NT2/D1 (cell line): ENCODE measurements at regions not wholly inside any gene's neighbourhood (a gene's known extent, or its start where the extent isn't known, plus 50 kb on each side); places are given as distances from the start of the nearest gene placed in this dataset.

Experiments used
- DNase-seq: peaks from one replicate; pipeline ENCODE4 v3.0.0-alpha.2; 2011; ENCODE audit warnings: low read depth, low spot score
- H3K27me3 ChIP-seq: 2 replicates; pipeline ENCODE4 v1.6.0; 2011; ENCODE audit warnings: mild to moderate bottlenecking; ENCODE audit not compliant: insufficient read length, insufficient read depth
- H3K36me3 ChIP-seq: 2 replicates; pipeline ENCODE4 v1.6.1; 2011; ENCODE audit warnings: mild to moderate bottlenecking, low read length, mixed read lengths; ENCODE audit not compliant: insufficient read depth, insufficient read length
- H3K4me1 ChIP-seq: 2 replicates; pipeline ENCODE4 v1.5.1; 2011; ENCODE audit not compliant: insufficient read depth, insufficient read length
- H3K4me3 ChIP-seq: 2 replicates; pipeline ENCODE4 v1.5.1; 2011; ENCODE audit warnings: low read depth; ENCODE audit not compliant: insufficient read length
- H3K9ac ChIP-seq: 2 replicates; pipeline ENCODE4 v1.6.0; 2011; ENCODE audit warnings: low read depth; ENCODE audit not compliant: insufficient read length
- H3K9me3 ChIP-seq: 2 replicates; pipeline ENCODE4 v1.5.1; 2011; ENCODE audit warnings: mild to moderate bottlenecking, low read length; ENCODE audit not compliant: insufficient read depth
- SUZ12 ChIP-seq: IDR thresholded peaks from 2 replicates; pipeline ENCODE4 v1.6.1; 2011; ENCODE audit not compliant: insufficient read length, insufficient read depth; ENCODE audit errors: extremely low read depth
- YY1 ChIP-seq: IDR thresholded peaks from 2 replicates; pipeline ENCODE4 v1.6.1; 2011; ENCODE audit not compliant: insufficient read length, insufficient read depth
- ZNF274 ChIP-seq: IDR thresholded peaks from 2 replicates; pipeline ENCODE4 v1.6.1; 2011; ENCODE audit warnings: mild to moderate bottlenecking, low read depth, low read length

DNA sequence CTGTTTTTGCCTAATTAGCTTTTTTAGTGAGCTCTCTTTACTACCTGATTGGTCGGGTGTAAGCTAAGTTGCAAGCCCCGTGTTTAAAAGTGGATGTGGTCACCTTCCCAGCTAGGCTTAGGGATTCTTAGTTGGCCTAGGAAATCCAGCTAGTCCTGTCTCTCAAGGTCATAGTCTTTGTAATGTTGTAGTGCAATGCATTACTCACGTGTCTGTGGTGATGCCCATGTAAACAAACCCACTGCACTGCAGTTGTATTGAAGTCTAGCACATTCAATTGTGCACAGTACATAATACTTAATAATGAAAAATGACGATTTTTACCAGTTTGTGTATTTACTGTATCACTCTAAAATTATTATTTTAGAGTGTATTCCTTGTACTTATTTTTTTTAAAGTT, 335.5 kb downstream of the NUAK1 start:
- no peak for DNase-seq
- H3K4me3 ChIP-seq = no peak overlapping the region

GRCh38 chr12:105804591-105805265, 334.0 kb downstream of the NUAK1 start:
- no peaks in the 10 kb centered on the region for H3K36me3 ChIP-seq
- H3K9ac ChIP-seq = no peak overlapping the region
- no peak overlapping the region for H3K4me3 ChIP-seq
- no peaks in the 10 kb centered on the region for H3K27me3 ChIP-seq
- no peaks in the 10 kb centered on the region for H3K4me1 ChIP-seq
- TF ChIP-seq YY1 (no peak), ZNF274 (no peak), SUZ12 (no peak)
- no peak for DNase-seq
- no peaks in the 10 kb centered on the region for H3K9me3 ChIP-seq

More for the DNA sequence above, 335.5 kb downstream of the NUAK1 start:
- H3K9me3 ChIP-seq = no peaks in the 10 kb centered on the region
- no peaks in the 10 kb centered on the region for H3K4me1 ChIP-seq
- TF ChIP-seq SUZ12 (no peak), ZNF274 (no peak), YY1 (no peak)
- H3K9ac ChIP-seq = no peak overlapping the region
- H3K27me3 ChIP-seq = no peaks in the 10 kb centered on the region
- H3K36me3 ChIP-seq = no peaks in the 10 kb centered on the region

- TF ChIP-seq SUZ12 (no peak), ZNF274 (no peak), YY1 (no peak)
Observed at GRCh38 chr12:105805730-105806399, 332.9 kb downstream of the NUAK1 start.

DNA sequence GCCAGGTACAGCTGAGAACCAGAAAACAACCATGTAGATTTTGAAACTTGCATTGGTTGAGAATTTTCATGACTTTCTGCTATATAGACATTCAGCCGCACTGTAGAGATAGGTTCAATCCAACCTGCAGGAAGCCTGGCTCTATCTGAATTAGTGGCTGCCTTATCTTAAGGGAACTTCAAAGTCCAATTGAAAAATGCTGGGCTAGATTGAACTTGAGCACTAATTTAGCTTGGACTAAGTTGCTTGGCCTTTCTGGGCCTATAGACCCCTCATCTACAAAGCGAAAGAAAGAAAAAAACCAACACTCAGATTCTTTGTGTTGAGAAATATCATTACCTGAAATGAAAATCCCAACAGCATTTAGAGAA, 332.4 kb downstream of the NUAK1 start:
- Histone ChIP-seq H3K9me3 (no peaks in the 10 kb centered on the region), H3K4me3 (no peak overlapping the region), H3K27me3 (no peaks in the 10 kb centered on the region)

More at GRCh38 chr12:105805730-105806399, 332.9 kb downstream of the NUAK1 start:
- Histone ChIP-seq H3K9me3 (no peaks in the 10 kb centered on the region), H3K36me3 (no peaks in the 10 kb centered on the region), H3K4me3 (no peak overlapping the region), H3K27me3 (no peaks in the 10 kb centered on the region), H3K9ac (no peak overlapping the region), H3K4me1 (no peaks in the 10 kb centered on the region)
- DNase-seq = no peak

DNA sequence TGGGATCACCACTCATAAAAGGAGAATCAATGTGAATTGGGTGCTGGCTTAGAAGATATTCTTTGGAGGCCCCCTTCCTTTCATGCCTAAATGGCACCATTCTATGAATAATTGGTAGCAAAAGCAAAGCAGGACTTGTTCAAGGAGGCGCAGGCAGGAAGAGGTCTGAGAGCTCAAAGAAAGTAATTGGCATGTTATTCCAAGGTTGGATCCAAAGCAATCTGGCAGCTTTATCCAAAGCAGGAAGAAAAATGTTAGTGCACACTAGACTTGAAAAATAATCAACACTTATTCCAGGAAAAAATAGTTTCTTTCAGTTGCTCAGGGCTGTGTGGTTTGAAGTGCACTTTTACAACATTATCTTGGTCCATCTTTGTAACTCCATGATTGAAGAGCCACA, 326.4 kb downstream of the NUAK1 start:
- H3K9ac ChIP-seq = no peak overlapping the region
- no peaks in the 10 kb centered on the region for H3K4me1 ChIP-seq
- no peaks in the 10 kb centered on the region for H3K27me3 ChIP-seq
- H3K4me3 ChIP-seq = no peak overlapping the region
- no peak for DNase-seq
- TF ChIP-seq YY1 (no peak), SUZ12 (no peak), ZNF274 (no peak)
- no peaks in the 10 kb centered on the region for H3K9me3 ChIP-seq
- H3K36me3 ChIP-seq = no peaks in the 10 kb centered on the region

More for the DNA sequence above, 332.4 kb downstream of the NUAK1 start:
- no peaks in the 10 kb centered on the region for H3K36me3 ChIP-seq
- H3K9ac ChIP-seq = no peak overlapping the region
- DNase-seq = no peak
- no peak for TF ChIP-seq ZNF274
- no peak for TF ChIP-seq SUZ12
- no peak for TF ChIP-seq YY1
- no peaks in the 10 kb centered on the region for H3K4me1 ChIP-seq

- TF ChIP-seq YY1 = no peak
- no peak for TF ChIP-seq ZNF274
- no peak for TF ChIP-seq SUZ12
- H3K9ac ChIP-seq = no peak overlapping the region
- no peaks in the 10 kb centered on the region for H3K4me1 ChIP-seq
- no peaks in the 10 kb centered on the region for H3K36me3 ChIP-seq
- H3K4me3 ChIP-seq = no peak overlapping the region
- no peaks in the 10 kb centered on the region for H3K9me3 ChIP-seq
- no peak for DNase-seq
- no peaks in the 10 kb centered on the region for H3K27me3 ChIP-seq
Observed at GRCh38 chr12:105813201-105813600, 325.6 kb downstream of the NUAK1 start.

GRCh38 chr12:105814283-105814682, 324.5 kb downstream of the NUAK1 start:
- H3K4me1 ChIP-seq = no peaks in the 10 kb centered on the region

More at GRCh38 chr12:105814283-105814682, 324.5 kb downstream of the NUAK1 start:
- no peak overlapping the region for H3K9ac ChIP-seq
- H3K27me3 ChIP-seq = no peaks in the 10 kb centered on the region
- no peak overlapping the region for H3K4me3 ChIP-seq
- TF ChIP-seq SUZ12 = no peak
- no peak for TF ChIP-seq ZNF274
- no peak for TF ChIP-seq YY1
- no peak for DNase-seq
- no peaks in the 10 kb centered on the region for H3K36me3 ChIP-seq
- no peaks in the 10 kb centered on the region for H3K9me3 ChIP-seq
